ENCODE measurements at regions not wholly inside any gene's neighbourhood (a gene's known extent, or its start where the extent isn't known, plus 50 kb on each side); places are given as distances from the start of the nearest gene placed in this dataset.

DNA sequence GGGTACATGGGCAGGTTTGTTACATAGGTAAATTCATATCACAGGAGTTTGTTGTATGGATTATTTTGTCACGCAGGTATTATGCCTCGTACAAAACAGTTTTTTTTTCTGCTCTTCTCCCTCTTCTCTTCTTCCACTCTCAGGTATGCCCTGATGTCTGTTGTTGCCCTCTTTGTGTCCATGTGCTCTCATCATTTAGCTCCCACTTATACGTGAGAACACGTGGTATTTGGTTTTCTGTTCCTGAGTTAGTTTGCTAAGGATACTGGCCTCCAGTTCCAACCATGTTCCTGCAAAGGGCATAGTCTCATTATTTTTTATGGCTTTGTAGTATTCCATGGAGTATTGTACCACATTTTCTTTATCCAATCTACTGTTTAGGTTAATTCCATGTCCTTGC, 65.7 kb downstream of the UNC5CL start:
- no peak overlapping the region for H3K4me3 ChIP-seq
- intact Hi-C loops (cut with DNase I; ENCODE audit: low total_unique reads) = no loop called here
- TF ChIP-seq POLR2A (IDR thresholded peaks at IDR 0.05) = no peak
- TF ChIP-seq, protein P1, sequence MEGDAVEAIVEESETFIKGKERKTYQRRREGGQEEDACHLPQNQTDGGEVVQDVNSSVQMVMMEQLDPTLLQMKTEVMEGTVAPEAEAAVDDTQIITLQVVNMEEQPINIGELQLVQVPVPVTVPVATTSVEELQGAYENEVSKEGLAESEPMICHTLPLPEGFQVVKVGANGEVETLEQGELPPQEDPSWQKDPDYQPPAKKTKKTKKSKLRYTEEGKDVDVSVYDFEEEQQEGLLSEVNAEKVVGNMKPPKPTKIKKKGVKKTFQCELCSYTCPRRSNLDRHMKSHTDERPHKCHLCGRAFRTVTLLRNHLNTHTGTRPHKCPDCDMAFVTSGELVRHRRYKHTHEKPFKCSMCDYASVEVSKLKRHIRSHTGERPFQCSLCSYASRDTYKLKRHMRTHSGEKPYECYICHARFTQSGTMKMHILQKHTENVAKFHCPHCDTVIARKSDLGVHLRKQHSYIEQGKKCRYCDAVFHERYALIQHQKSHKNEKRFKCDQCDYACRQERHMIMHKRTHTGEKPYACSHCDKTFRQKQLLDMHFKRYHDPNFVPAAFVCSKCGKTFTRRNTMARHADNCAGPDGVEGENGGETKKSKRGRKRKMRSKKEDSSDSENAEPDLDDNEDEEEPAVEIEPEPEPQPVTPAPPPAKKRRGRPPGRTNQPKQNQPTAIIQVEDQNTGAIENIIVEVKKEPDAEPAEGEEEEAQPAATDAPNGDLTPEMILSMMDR (IDR thresholded peaks at IDR 0.05 in 4 of 5, conservative IDR thresholded peaks at IDR 0.05 in 1 of 5) = no peak
- DNase-seq = no peak
- no peaks in the 10 kb centered on the region for H3K36me3 ChIP-seq
- no peaks in the 10 kb centered on the region for H3K9me3 ChIP-seq
- in situ Hi-C loops (cut with MboI; ENCODE audit: low sequenced_read_pairs in 4 of 4) = no loop called here
- H3K27me3 ChIP-seq = no peaks in the 10 kb centered on the region
- no peak for ATAC-seq
- H3K4me1 ChIP-seq = no peaks in the 10 kb centered on the region
- no peak overlapping the region for H3K27ac ChIP-seq

GRCh38 chr6:40972814-40973213, 66.2 kb downstream of the UNC5CL start:
- Histone ChIP-seq H3K27me3 (no peaks in the 10 kb centered on the region), H3K27ac (no peak overlapping the region), H3K4me1 (no peaks in the 10 kb centered on the region), H3K4me3 (no peak overlapping the region), H3K36me3 (no peaks in the 10 kb centered on the region), H3K9me3 (no peaks in the 10 kb centered on the region)
- DNase-seq = no peak
- intact Hi-C loops (cut with DNase I; ENCODE audit: low total_unique reads) = no loop called here
- no peak for ATAC-seq
- no peak for TF ChIP-seq POLR2A (IDR thresholded peaks at IDR 0.05)
- TF ChIP-seq, protein P1 (IDR thresholded peaks at IDR 0.05 in 4 of 5, conservative IDR thresholded peaks at IDR 0.05 in 1 of 5) = no peak
- in situ Hi-C loops (cut with MboI; ENCODE audit: low sequenced_read_pairs in 4 of 4) = no loop called here

GRCh38 chr6:40972190-40972589, 66.8 kb downstream of the UNC5CL start:
- intact Hi-C loops (cut with DNase I; ENCODE audit: low total_unique reads) = no loop called here
- Histone ChIP-seq H3K27ac (no peak overlapping the region), H3K36me3 (no peaks in the 10 kb centered on the region), H3K27me3 (no peaks in the 10 kb centered on the region), H3K4me3 (no peak overlapping the region), H3K4me1 (no peaks in the 10 kb centered on the region), H3K9me3 (no peaks in the 10 kb centered on the region)
- ATAC-seq (no peak), DNase-seq (no peak)
- in situ Hi-C loops (cut with MboI; ENCODE audit: low sequenced_read_pairs in 4 of 4) = no loop called here
- TF ChIP-seq, protein P1 (IDR thresholded peaks at IDR 0.05 in 4 of 5, conservative IDR thresholded peaks at IDR 0.05 in 1 of 5) = no peak
- TF ChIP-seq POLR2A (IDR thresholded peaks at IDR 0.05) = no peak

GRCh38 chr6:40968620-40969164, 70.3 kb downstream of the UNC5CL start:
- peak; percentile 30 to 60 for ATAC-seq
- TF ChIP-seq, protein P1 (IDR thresholded peaks at IDR 0.05 in 4 of 5, conservative IDR thresholded peaks at IDR 0.05 in 1 of 5) = no peak
- peak in 1 of 2 donors; percentile 19 for DNase-seq
- Histone ChIP-seq H3K9me3 (no peaks in the 10 kb centered on the region), H3K27me3 (no peaks in the 10 kb centered on the region), H3K4me3 (no peak overlapping the region), H3K36me3 (no peaks in the 10 kb centered on the region), H3K27ac (no peak overlapping the region), H3K4me1 (peaks cover 0 to 4% of the 10 kb centered on the region in 2 donors)
- in situ Hi-C loops (cut with MboI; ENCODE audit: low sequenced_read_pairs in 4 of 4) (no loop called here), intact Hi-C loops (cut with DNase I; ENCODE audit: low total_unique reads) (no loop called here)

- DNase-seq = no peak
- no peaks in the 10 kb centered on the region for H3K27me3 ChIP-seq
Observed at GRCh38 chr6:40966860-40967259, 72.2 kb downstream of the UNC5CL start.

More at GRCh38 chr6:40966860-40967259, 72.2 kb downstream of the UNC5CL start:
- no peak for TF ChIP-seq POLR2A (IDR thresholded peaks at IDR 0.05)
- Histone ChIP-seq H3K9me3 (no peaks in the 10 kb centered on the region), H3K4me1 (peaks cover 0 to 4% of the 10 kb centered on the region in 2 donors), H3K36me3 (no peaks in the 10 kb centered on the region), H3K4me3 (no peak overlapping the region), H3K27ac (no peak overlapping the region)
- in situ Hi-C loops (cut with MboI; ENCODE audit: low sequenced_read_pairs in 4 of 4) (no loop called here), intact Hi-C loops (cut with DNase I; ENCODE audit: low total_unique reads) (no loop called here)
- ATAC-seq = no peak
